H1 (cell line): ENCODE measurements at regions not wholly inside any gene's neighbourhood (a gene's known extent, or its start where the extent isn't known, plus 50 kb on each side); places are given as distances from the start of the nearest gene placed in this dataset.

Experiments
- ATF2 ChIP-seq: IDR thresholded peaks from 2 replicates; pipeline ENCODE4 v1.6.1; 2012; ENCODE audit warnings: low read length, inconsistent platforms
- CHD2 ChIP-seq: IDR thresholded peaks from 2 replicates; pipeline ENCODE4 v1.6.1; 2012; ENCODE audit warnings: low read length, improper control_type of control experiment
- CTCF ChIP-seq, 3 experiments: IDR thresholded peaks; 1 replicate in 2 of 3; 2 replicates in 1 of 3; pipeline versions ENCODE4 v1.5.1 to v1.6.1; 2011; ENCODE audit warnings: low read length in 3 of 3, mild to moderate bottlenecking in 3 of 3, inconsistent platforms in 2 of 3, low read depth in 1 of 3, moderate library complexity in 1 of 3; ENCODE audit not compliant: insufficient read depth in 1 of 3; ENCODE audit errors: control extremely low read depth in 1 of 3
- MAFK ChIP-seq: IDR thresholded peaks from 2 replicates; pipeline ENCODE4 v1.6.1; 2012; ENCODE audit warnings: low read depth, mild to moderate bottlenecking, improper control_type of control experiment, low read length
- POLR2A ChIP-seq, 2 experiments: IDR thresholded peaks; 1 replicate in 1 of 2; 2 replicates in 1 of 2; pipeline ENCODE4 v1.6.1; 2011; ENCODE audit warnings: low read depth in 2 of 2, low read length in 2 of 2, mild to moderate bottlenecking in 2 of 2; ENCODE audit errors: control extremely low read depth in 1 of 2
- POLR2AphosphoS5 ChIP-seq: IDR thresholded peaks from 2 replicates; pipeline ENCODE4 v1.6.1; 2011; ENCODE audit warnings: low read depth, low read length
- RAD21 ChIP-seq, 2 experiments: IDR thresholded peaks in 1 of 2; conservative IDR thresholded peaks in 1 of 2; 2 replicates each; pipeline ENCODE4 v1.6.1; 2011; ENCODE audit warnings: low read depth in 2 of 2, low read length in 2 of 2, improper control_type of control experiment in 1 of 2, inconsistent platforms in 1 of 2, mild to moderate bottlenecking in 1 of 2, moderate library complexity in 1 of 2
- SRF ChIP-seq: IDR thresholded peaks from 2 replicates; pipeline ENCODE4 v1.6.1; 2011; ENCODE audit warnings: mild to moderate bottlenecking, low read depth, low read length, moderate library complexity
- TBP ChIP-seq: IDR thresholded peaks from 2 replicates; pipeline ENCODE4 v1.6.1; 2011; ENCODE audit warnings: low read depth, low read length, improper control_type of control experiment
- USF2 ChIP-seq: IDR thresholded peaks from 2 replicates; pipeline ENCODE4 v1.6.1; 2011; ENCODE audit warnings: low read length, improper control_type of control experiment
- ZNF274 ChIP-seq: IDR thresholded peaks from 2 replicates; pipeline ENCODE4 v1.7.0; 2012; ENCODE audit warnings: low read length, borderline replicate concordance; ENCODE audit errors: extremely low read depth

GRCh38 chr5:4717446-4717845 is 422.7 kb upstream of the ADAMTS16 start:
- no peak for TF ChIP-seq CTCF (IDR thresholded peaks at IDR 0.05; ENCODE audit: control extremely low read depth in 1 of 3, insufficient read depth in 1 of 3, low read depth in 1 of 3, low read length in 3 of 3)
- TF ChIP-seq ZNF274, result no peak
- TF ChIP-seq RAD21 (IDR thresholded peaks at IDR 0.05 in 1 of 2, conservative IDR thresholded peaks at IDR 0.05 in 1 of 2; ENCODE audit: low read depth in 2 of 2, low read length in 2 of 2), result no peak
- no peak for TF ChIP-seq MAFK
- no peak for TF ChIP-seq TBP
- TF ChIP-seq POLR2AphosphoS5, result no peak
- TF ChIP-seq USF2, result no peak
- TF ChIP-seq POLR2A (IDR thresholded peaks at IDR 0.05; ENCODE audit: control extremely low read depth in 1 of 2, low read depth in 2 of 2, low read length in 2 of 2), result no peak
- no peak for TF ChIP-seq ATF2
- TF ChIP-seq CHD2, result no peak
- no peak for TF ChIP-seq SRF
